ENCODE measurements at regions not wholly inside any gene's neighbourhood (a gene's known extent, or its start where the extent isn't known, plus 50 kb on each side); places are given as distances from the start of the nearest gene placed in this dataset.

GRCh38 chr10:78302989-78303854 lies 269.6 kb downstream of the RPS24 start:
- peaks cover 22% of the 10 kb centered on the region for H3K27me3 Mint-ChIP-seq
- H3K4me1 Mint-ChIP-seq = peaks cover 15% of the 10 kb centered on the region
- POLR2A ChIA-PET = interaction anchor here (0.8 to 1.4 kb wide), 8 partner anchors 14 to 260 kb away, joined by 3 to 12 read pairs (median 4); no protein-coding TSS in a partner anchor
- ATAC-seq (ENCODE audit: low read depth) = peak; percentile 92
- H3K9me3 Mint-ChIP-seq = peaks cover 2% of the 10 kb centered on the region
- peaks cover 2% of the 10 kb centered on the region for H3K36me3 Mint-ChIP-seq
- DNase-seq = peak; percentile 99
- peak overlapping the region; percentile 96 for H3K27ac Mint-ChIP-seq
- peak overlapping the region; percentile 88 for H3K4me3 Mint-ChIP-seq

GRCh38 chr10:78304091-78305045 lies 270.7 kb downstream of the RPS24 start:
- H3K4me3 Mint-ChIP-seq = no peak overlapping the region
- peaks cover 2% of the 10 kb centered on the region for H3K9me3 Mint-ChIP-seq
- peaks cover 32% of the 10 kb centered on the region for H3K27me3 Mint-ChIP-seq
- no peak for DNase-seq
- peaks cover 15% of the 10 kb centered on the region for H3K4me1 Mint-ChIP-seq
- no peak overlapping the region for H3K27ac Mint-ChIP-seq
- POLR2A ChIA-PET = interaction anchor here (0.8 to 1.4 kb wide), 3 partner anchors 13 to 102 kb away, joined by 3 to 4 read pairs (median 3); no protein-coding TSS in a partner anchor
- no peak for ATAC-seq (ENCODE audit: low read depth)
- H3K36me3 Mint-ChIP-seq = peaks cover 2% of the 10 kb centered on the region

GRCh38 chr10:78305311-78305710 lies 271.6 kb downstream of the RPS24 start:
- no peak for ATAC-seq (ENCODE audit: low read depth)
- no peak overlapping the region for H3K27ac Mint-ChIP-seq
- peaks cover 37% of the 10 kb centered on the region for H3K27me3 Mint-ChIP-seq
- H3K9me3 Mint-ChIP-seq = peaks cover 2% of the 10 kb centered on the region
- H3K4me3 Mint-ChIP-seq = no peak overlapping the region
- POLR2A ChIA-PET = no interaction called here
- peaks cover 2% of the 10 kb centered on the region for H3K36me3 Mint-ChIP-seq
- H3K4me1 Mint-ChIP-seq = peaks cover 15% of the 10 kb centered on the region
- no peak for DNase-seq

- Mint-ChIP-seq H3K27me3 (peaks cover 38% of the 10 kb centered on the region), H3K9me3 (no peaks in the 10 kb centered on the region), H3K4me3 (no peak overlapping the region), H3K27ac (no peak overlapping the region), H3K4me1 (peaks cover 15% of the 10 kb centered on the region), H3K36me3 (no peaks in the 10 kb centered on the region)
- POLR2A ChIA-PET = no interaction called here
- no peak for ATAC-seq (ENCODE audit: low read depth)
- DNase-seq = no peak
Observed at GRCh38 chr10:78306358-78306757, 272.7 kb downstream of the RPS24 start.

GRCh38 chr10:78307576-78307975 lies 273.9 kb downstream of the RPS24 start:
- H3K27ac Mint-ChIP-seq = no peak overlapping the region
- H3K4me3 Mint-ChIP-seq = no peak overlapping the region
- H3K27me3 Mint-ChIP-seq = peaks cover 38% of the 10 kb centered on the region
- POLR2A ChIA-PET = no interaction called here
- H3K36me3 Mint-ChIP-seq = no peaks in the 10 kb centered on the region
- no peaks in the 10 kb centered on the region for H3K9me3 Mint-ChIP-seq
- DNase-seq = no peak
- ATAC-seq (ENCODE audit: low read depth) = no peak
- H3K4me1 Mint-ChIP-seq = peaks cover 10% of the 10 kb centered on the region

- no peak for ATAC-seq (ENCODE audit: low read depth)
- Mint-ChIP-seq H3K27ac (no peak overlapping the region), H3K27me3 (peaks cover 38% of the 10 kb centered on the region), H3K4me3 (no peak overlapping the region), H3K36me3 (no peaks in the 10 kb centered on the region), H3K9me3 (no peaks in the 10 kb centered on the region), H3K4me1 (peaks cover 2% of the 10 kb centered on the region)
- no peak for DNase-seq
- POLR2A ChIA-PET = no interaction called here
Observed at GRCh38 chr10:78309536-78310237, 276.0 kb downstream of the RPS24 start.

GRCh38 chr10:78310481-78311080 lies 276.9 kb downstream of the RPS24 start:
- Mint-ChIP-seq H3K27me3 (peaks cover 34% of the 10 kb centered on the region), H3K4me3 (no peak overlapping the region), H3K9me3 (no peaks in the 10 kb centered on the region), H3K4me1 (peaks cover 2% of the 10 kb centered on the region), H3K27ac (no peak overlapping the region), H3K36me3 (no peaks in the 10 kb centered on the region)
- ATAC-seq (ENCODE audit: low read depth) (no peak), DNase-seq (no peak)
- POLR2A ChIA-PET = no interaction called here

- H3K4me3 Mint-ChIP-seq = no peak overlapping the region
- POLR2A ChIA-PET = no interaction called here
Observed at GRCh38 chr10:78312197-78313047, 278.8 kb downstream of the RPS24 start.

GRCh38 chr10:78313048-78313381 lies 279.4 kb downstream of the RPS24 start:
- no peaks in the 10 kb centered on the region for H3K4me1 Mint-ChIP-seq
- H3K27me3 Mint-ChIP-seq = peaks cover 17% of the 10 kb centered on the region
- no peaks in the 10 kb centered on the region for H3K9me3 Mint-ChIP-seq
- ATAC-seq (ENCODE audit: low read depth) (no peak), DNase-seq (no peak)
- H3K27ac Mint-ChIP-seq = no peak overlapping the region
- no peaks in the 10 kb centered on the region for H3K36me3 Mint-ChIP-seq
- POLR2A ChIA-PET = no interaction called here
- no peak overlapping the region for H3K4me3 Mint-ChIP-seq

More at GRCh38 chr10:78312197-78313047, 278.8 kb downstream of the RPS24 start:
- H3K36me3 Mint-ChIP-seq = no peaks in the 10 kb centered on the region
- peaks cover 17% of the 10 kb centered on the region for H3K27me3 Mint-ChIP-seq
- no peaks in the 10 kb centered on the region for H3K9me3 Mint-ChIP-seq
- H3K4me1 Mint-ChIP-seq = no peaks in the 10 kb centered on the region
- no peak for DNase-seq
- no peak for ATAC-seq (ENCODE audit: low read depth)
- H3K27ac Mint-ChIP-seq = no peak overlapping the region

GRCh38 chr10:78313636-78314035 lies 280.0 kb downstream of the RPS24 start:
- no peaks in the 10 kb centered on the region for H3K36me3 Mint-ChIP-seq
- H3K27ac Mint-ChIP-seq = no peak overlapping the region
- H3K27me3 Mint-ChIP-seq = peaks cover 12% of the 10 kb centered on the region
- no peak overlapping the region for H3K4me3 Mint-ChIP-seq
- POLR2A ChIA-PET = no interaction called here
- H3K4me1 Mint-ChIP-seq = no peaks in the 10 kb centered on the region
- no peak for DNase-seq
- H3K9me3 Mint-ChIP-seq = no peaks in the 10 kb centered on the region
- ATAC-seq (ENCODE audit: low read depth) = no peak

- POLR2A ChIA-PET = no interaction called here
- Mint-ChIP-seq H3K4me1 (no peaks in the 10 kb centered on the region), H3K36me3 (no peaks in the 10 kb centered on the region), H3K4me3 (no peak overlapping the region), H3K27me3 (peaks cover 5% of the 10 kb centered on the region), H3K9me3 (no peaks in the 10 kb centered on the region), H3K27ac (no peak overlapping the region)
- no peak for ATAC-seq (ENCODE audit: low read depth)
- DNase-seq = no peak
Observed at GRCh38 chr10:78314651-78315050, 281.0 kb downstream of the RPS24 start.

- Mint-ChIP-seq H3K4me3 (no peak overlapping the region), H3K27ac (no peak overlapping the region), H3K36me3 (no peaks in the 10 kb centered on the region), H3K27me3 (no peaks in the 10 kb centered on the region), H3K4me1 (peaks cover 3% of the 10 kb centered on the region), H3K9me3 (no peaks in the 10 kb centered on the region)
- DNase-seq (no peak), ATAC-seq (ENCODE audit: low read depth) (no peak)
- POLR2A ChIA-PET = interaction anchor here (0.9 kb wide), 1 partner anchor 12 kb away, joined by 4 read pairs; no protein-coding TSS in a partner anchor
Observed at GRCh38 chr10:78316451-78316931, 282.8 kb downstream of the RPS24 start.
